Stomach smooth muscle (tissue), 2 donors: ENCODE measurements at regions not wholly inside any gene's neighbourhood (a gene's known extent, or its start where the extent isn't known, plus 50 kb on each side); places are given as distances from the start of the nearest gene placed in this dataset.

Source experiments
- H3K27ac ChIP-seq: one replicate; pipeline ENCODE4 v1.7.0; 2013; ENCODE audit warnings: mild to moderate bottlenecking, low read length, inconsistent platforms
- H3K27me3 ChIP-seq, 2 donors: one replicate each; pipeline ENCODE4 v1.7.0; 2013; ENCODE audit warnings: low read length in 2 of 2; ENCODE audit not compliant: insufficient read depth in 2 of 2, control insufficient read depth in 1 of 2
- H3K36me3 ChIP-seq, 2 donors: one replicate each; pipeline ENCODE4 v1.7.0; 2013; ENCODE audit warnings: low read length in 2 of 2; ENCODE audit not compliant: control insufficient read depth in 2 of 2, insufficient read depth in 2 of 2
- H3K4me1 ChIP-seq: one replicate; pipeline ENCODE4 v1.7.0; 2013; ENCODE audit warnings: low read length; ENCODE audit not compliant: control insufficient read depth, insufficient read depth
- H3K4me3 ChIP-seq, 2 donors: one replicate each; pipeline ENCODE4 v1.7.0; 2013; ENCODE audit warnings: low read length in 2 of 2
- H3K9ac ChIP-seq, 2 donors: one replicate each; pipeline ENCODE4 v1.7.0; 2013; ENCODE audit warnings: low read length in 2 of 2, mild to moderate bottlenecking in 1 of 2
- H3K9me3 ChIP-seq, 2 donors: one replicate each; pipeline ENCODE4 v1.7.0; 2013; ENCODE audit warnings: low read length in 2 of 2; ENCODE audit not compliant: control insufficient read depth in 2 of 2
- donor health status: healthy.
- donor health status: Pancreatic carcinoma.

GRCh38 chr3:191076903-191077552, 122.0 kb upstream of the OSTN start:
- no peak overlapping the region for H3K9ac ChIP-seq
- no peaks in the 10 kb centered on the region for H3K36me3 ChIP-seq
- H3K27me3 ChIP-seq, result no peaks in the 10 kb centered on the region
- H3K27ac ChIP-seq, result no peak overlapping the region
- H3K9me3 ChIP-seq, result no peaks in the 10 kb centered on the region
- no peak overlapping the region for H3K4me3 ChIP-seq
- no peaks in the 10 kb centered on the region for H3K4me1 ChIP-seq

- Histone ChIP-seq H3K4me1 (no peaks in the 10 kb centered on the region), H3K9ac (no peak overlapping the region), H3K9me3 (no peaks in the 10 kb centered on the region), H3K4me3 (no peak overlapping the region), H3K36me3 (no peaks in the 10 kb centered on the region), H3K27me3 (no peaks in the 10 kb centered on the region), H3K27ac (no peak overlapping the region)
These were observed 124.5 kb upstream of the OSTN start for GRCh38 chr3:191074511-191074910.

- no peaks in the 10 kb centered on the region for H3K9me3 ChIP-seq
- H3K27me3 ChIP-seq, result no peaks in the 10 kb centered on the region
- no peak overlapping the region for H3K27ac ChIP-seq
- H3K36me3 ChIP-seq, result no peaks in the 10 kb centered on the region
- H3K9ac ChIP-seq, result no peak overlapping the region
- H3K4me3 ChIP-seq, result no peak overlapping the region
- no peaks in the 10 kb centered on the region for H3K4me1 ChIP-seq
These were observed 128.2 kb upstream of the OSTN start for GRCh38 chr3:191070762-191071403.

GRCh38 chr3:191070201-191070600, 128.8 kb upstream of the OSTN start:
- H3K27ac ChIP-seq, result no peak overlapping the region
- no peak overlapping the region for H3K9ac ChIP-seq
- H3K36me3 ChIP-seq, result no peaks in the 10 kb centered on the region
- no peak overlapping the region for H3K4me3 ChIP-seq
- no peaks in the 10 kb centered on the region for H3K27me3 ChIP-seq
- H3K4me1 ChIP-seq, result no peaks in the 10 kb centered on the region
- H3K9me3 ChIP-seq, result no peaks in the 10 kb centered on the region

- Histone ChIP-seq H3K4me3 (no peak overlapping the region), H3K4me1 (no peaks in the 10 kb centered on the region), H3K9ac (no peak overlapping the region), H3K9me3 (no peaks in the 10 kb centered on the region), H3K36me3 (no peaks in the 10 kb centered on the region), H3K27ac (no peak overlapping the region), H3K27me3 (no peaks in the 10 kb centered on the region)
These were observed 129.9 kb upstream of the OSTN start for GRCh38 chr3:191068946-191069813.

- Histone ChIP-seq H3K9ac (no peak overlapping the region), H3K4me1 (no peaks in the 10 kb centered on the region), H3K27ac (no peak overlapping the region), H3K36me3 (no peaks in the 10 kb centered on the region), H3K9me3 (no peaks in the 10 kb centered on the region), H3K27me3 (no peaks in the 10 kb centered on the region), H3K4me3 (no peak overlapping the region)
These were observed 132.4 kb upstream of the OSTN start for GRCh38 chr3:191066669-191067068.

- H3K36me3 ChIP-seq, result no peaks in the 10 kb centered on the region
- no peaks in the 10 kb centered on the region for H3K27me3 ChIP-seq
- H3K27ac ChIP-seq, result no peak overlapping the region
- H3K9ac ChIP-seq, result no peak overlapping the region
- H3K4me1 ChIP-seq, result no peaks in the 10 kb centered on the region
- no peaks in the 10 kb centered on the region for H3K9me3 ChIP-seq
- no peak overlapping the region for H3K4me3 ChIP-seq
These were observed 133.7 kb upstream of the OSTN start for GRCh38 chr3:191065181-191065805.

GRCh38 chr3:191051037-191051436, 148.0 kb upstream of the OSTN start:
- no peak overlapping the region for H3K27ac ChIP-seq
- no peaks in the 10 kb centered on the region for H3K9me3 ChIP-seq
- H3K36me3 ChIP-seq, result no peaks in the 10 kb centered on the region
- no peak overlapping the region for H3K4me3 ChIP-seq
- H3K9ac ChIP-seq, result no peak overlapping the region
- H3K4me1 ChIP-seq, result no peaks in the 10 kb centered on the region
- H3K27me3 ChIP-seq, result no peaks in the 10 kb centered on the region

GRCh38 chr3:191047930-191048329, 151.1 kb upstream of the OSTN start:
- Histone ChIP-seq H3K27me3 (no peaks in the 10 kb centered on the region), H3K9ac (no peak overlapping the region), H3K4me3 (no peak overlapping the region), H3K4me1 (no peaks in the 10 kb centered on the region), H3K9me3 (no peaks in the 10 kb centered on the region), H3K36me3 (no peaks in the 10 kb centered on the region), H3K27ac (no peak overlapping the region)

- Histone ChIP-seq H3K4me1 (no peaks in the 10 kb centered on the region), H3K27me3 (no peaks in the 10 kb centered on the region), H3K9ac (no peak overlapping the region), H3K9me3 (no peaks in the 10 kb centered on the region), H3K4me3 (no peak overlapping the region), H3K36me3 (no peaks in the 10 kb centered on the region), H3K27ac (no peak overlapping the region)
These were observed 168.1 kb upstream of the OSTN start for GRCh38 chr3:191030929-191031328.
